Adrenal gland (tissue), 9 donors: ENCODE measurements at regions not wholly inside any gene's neighbourhood (a gene's known extent, or its start where the extent isn't known, plus 50 kb on each side); places are given as distances from the start of the nearest gene placed in this dataset.

Source experiments
- DNase-seq, 7 donors: peaks; one replicate each; pipeline ENCODE4 v3.0.0-alpha.2; 2019 to 2020
- H3K27ac ChIP-seq, 5 donors: fragments of 200-600 bp; sonication (generic) in 4 of 5; 1 replicate in 3 of 5; 2 replicates in 2 of 5; pipeline versions ENCODE4 v1.5.1 to v1.8.0; 2016 to 2020; ENCODE audit warnings: mild to moderate bottlenecking in 1 of 5
- H3K27me3 ChIP-seq: fragments of 200-600 bp; 2 replicates; pipeline ENCODE4 v1.8.0; 2021
- H3K36me3 ChIP-seq, 2 donors: fragments of 200-600 bp; replicated peaks in 1 of 2; 1 replicate in 1 of 2; 2 replicates in 1 of 2; pipeline versions ENCODE4 v1.5.1 to v1.8.0; 2018 to 2022
- H3K4me1 ChIP-seq, 2 donors: fragments of 200-600 bp; replicated peaks in 1 of 2; 1 replicate in 1 of 2; 2 replicates in 1 of 2; pipeline versions ENCODE4 v1.5.1 to v1.8.0; 2018 to 2021
- H3K4me3 ChIP-seq, 4 donors: fragments of 200-600 bp; sonication (generic) in 3 of 4; one replicate each; pipeline ENCODE4 v1.5.1; 2016 to 2018
- H3K9me3 ChIP-seq, 3 donors: fragments of 200-600 bp; sonication (generic) in 1 of 3; replicated peaks in 1 of 3; 1 replicate in 2 of 3; 2 replicates in 1 of 3; pipeline versions ENCODE4 v1.5.1 to v1.8.0; 2016 to 2021
- CTCF ChIP-seq, 6 experiments: fragments of 450-650 bp in 4 of 6; fragments of 200-600 bp in 2 of 6; sonication (generic) in 1 of 6; IDR thresholded peaks; 1 replicate in 5 of 6; 2 replicates in 1 of 6; pipeline versions ENCODE4 v1.5.1 to v1.8.0; 2016 to 2021; ENCODE audit warnings: antibody characterized with exemption in 6 of 6, mild to moderate bottlenecking in 2 of 6, moderate library complexity in 1 of 6
- POLR2A ChIP-seq, 2 donors: fragments of 450-650 bp; IDR thresholded peaks; one replicate each; pipeline ENCODE4 v1.6.1; 2017; ENCODE audit warnings: antibody characterized with exemption in 2 of 2, mild to moderate bottlenecking in 2 of 2, moderate library complexity in 1 of 2
- WGBS, 4 donors: extraction: QIAGEN DNeasy Blood & Tissue Kit in 2 of 4; methylation state at CpG; one replicate each; pipeline versions ENCODE4 v1.1.5 to v1.1.7; 2013 to 2017; 5-methylcytosine and 5-hydroxymethylcytosine counted together
- intact Hi-C, 2 donors: fragments of 100-400 bp; cut with DNase I; formaldehyde crosslinking; loops; one replicate each; pipeline versions ENCODE4 v1.14.1 to v1.15.0; 2022 to 2023
- donor health status: healthy with polysubstance abuse.
- donor health status: Bipolar disorder and iron deficiency.
- donor health status: DM: yes; HTN: yes; CAD: no.
- donor health status: DM: no; HTN: no; CAD: no.
- donor health status: DM: no; HTN: no; CAD: no.

DNA sequence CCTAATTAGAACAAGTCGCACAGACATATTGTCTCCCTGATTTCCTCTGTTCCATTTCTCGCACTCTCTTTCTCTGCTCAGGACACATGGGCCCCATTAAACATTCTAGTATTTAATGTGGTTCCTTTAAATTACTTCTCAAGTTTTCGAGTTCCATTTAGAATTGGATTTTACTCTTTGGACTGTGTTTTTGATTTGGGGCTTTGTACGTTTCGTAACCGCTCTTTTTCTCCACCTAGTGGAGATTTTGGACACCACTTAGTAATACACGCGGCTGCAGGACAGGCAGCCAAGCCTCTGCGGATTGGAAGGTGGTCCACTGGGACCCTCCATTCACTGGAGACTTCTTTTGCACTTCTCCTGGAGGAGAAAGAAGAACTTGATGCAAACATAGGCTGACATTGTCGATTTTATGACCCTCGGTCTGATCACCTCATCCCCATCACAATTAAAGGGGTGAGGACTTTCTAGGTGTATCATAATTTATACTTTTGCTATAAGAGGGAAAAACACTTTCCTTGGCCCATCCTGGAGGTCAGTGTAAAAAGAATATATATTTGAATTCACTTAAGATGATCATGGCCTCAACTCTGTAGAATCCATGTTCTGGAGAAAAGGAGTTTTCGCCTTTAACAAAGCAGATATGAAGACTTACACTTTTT lies 85.7 kb downstream of the NOG start:
- Histone ChIP-seq H3K27ac (no peak overlapping the region), H3K36me3 (no peaks in the 10 kb centered on the region), H3K9me3 (no peaks in the 10 kb centered on the region), H3K27me3 (peaks cover 55% of the 10 kb centered on the region), H3K4me1 (no peaks in the 10 kb centered on the region), H3K4me3 (peak overlapping the region in 1 of 4 donors; percentile 31)
- DNase-seq = no peak
- TF ChIP-seq CTCF (IDR thresholded peaks at IDR 0.05) = peak; percentile 38 to 55 (median 48)
- TF ChIP-seq POLR2A (IDR thresholded peaks at IDR 0.05) = no peak
- intact Hi-C loops = no loop called here
- 10 to 12% (median 11%) methylated on average over 12 of the region's 12 CpGs for WGBS, 4 donors

DNA sequence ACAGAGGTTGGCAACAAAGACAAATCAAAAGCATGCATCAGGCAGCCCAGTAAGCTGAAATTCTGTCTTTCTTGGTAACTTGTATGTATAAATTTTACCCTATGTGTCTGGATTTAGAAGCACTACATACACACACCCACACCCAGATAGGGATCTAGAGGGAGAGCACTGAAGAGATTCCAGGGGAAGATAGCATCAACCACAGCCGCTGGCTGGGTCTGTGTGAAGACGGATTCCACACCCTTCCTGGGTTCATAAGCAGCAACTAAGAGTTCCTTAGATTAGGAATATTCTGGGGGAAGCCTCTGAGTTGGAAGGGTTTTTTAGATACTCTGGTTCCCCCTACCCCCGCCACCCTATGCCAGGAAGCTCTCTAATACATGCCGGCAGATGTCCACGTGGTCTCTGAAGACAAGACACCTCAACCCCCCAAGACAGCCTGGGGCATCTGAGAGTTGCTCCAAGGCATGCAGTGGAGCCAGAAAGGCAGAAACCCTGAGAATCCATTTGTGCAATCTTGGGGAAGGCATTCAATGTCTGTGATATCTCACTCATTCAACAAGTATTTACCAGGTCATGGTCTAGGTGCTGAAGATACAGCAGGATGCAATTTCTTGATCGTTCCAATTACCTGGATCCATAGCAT lies 86.4 kb downstream of the NOG start:
- no peak for DNase-seq
- no peaks in the 10 kb centered on the region for H3K9me3 ChIP-seq
- no peak overlapping the region for H3K4me3 ChIP-seq
- intact Hi-C loops = no loop called here
- 42 to 60% (median 51%) methylated on average over 3 to 6 of the region's 6 CpGs for WGBS, 4 donors
- H3K27me3 ChIP-seq = peaks cover 55% of the 10 kb centered on the region
- no peaks in the 10 kb centered on the region for H3K36me3 ChIP-seq
- no peak overlapping the region for H3K27ac ChIP-seq
- TF ChIP-seq POLR2A (IDR thresholded peaks at IDR 0.05) (no peak), CTCF (IDR thresholded peaks at IDR 0.05) (no peak)
- no peaks in the 10 kb centered on the region for H3K4me1 ChIP-seq

GRCh38 chr17:56680676-56681075 lies 87.2 kb downstream of the NOG start:
- no peak for DNase-seq
- WGBS, 4 donors = 63 to 74% (median 68%) methylated on average over 3 of the region's 3 CpGs
- no peak for TF ChIP-seq CTCF (IDR thresholded peaks at IDR 0.05)
- TF ChIP-seq POLR2A (IDR thresholded peaks at IDR 0.05) = no peak
- H3K9me3 ChIP-seq = no peaks in the 10 kb centered on the region
- peaks cover 52% of the 10 kb centered on the region for H3K27me3 ChIP-seq
- no peak overlapping the region for H3K4me3 ChIP-seq
- H3K36me3 ChIP-seq = no peaks in the 10 kb centered on the region
- intact Hi-C loops = no loop called here
- no peaks in the 10 kb centered on the region for H3K4me1 ChIP-seq
- no peak overlapping the region for H3K27ac ChIP-seq

DNA sequence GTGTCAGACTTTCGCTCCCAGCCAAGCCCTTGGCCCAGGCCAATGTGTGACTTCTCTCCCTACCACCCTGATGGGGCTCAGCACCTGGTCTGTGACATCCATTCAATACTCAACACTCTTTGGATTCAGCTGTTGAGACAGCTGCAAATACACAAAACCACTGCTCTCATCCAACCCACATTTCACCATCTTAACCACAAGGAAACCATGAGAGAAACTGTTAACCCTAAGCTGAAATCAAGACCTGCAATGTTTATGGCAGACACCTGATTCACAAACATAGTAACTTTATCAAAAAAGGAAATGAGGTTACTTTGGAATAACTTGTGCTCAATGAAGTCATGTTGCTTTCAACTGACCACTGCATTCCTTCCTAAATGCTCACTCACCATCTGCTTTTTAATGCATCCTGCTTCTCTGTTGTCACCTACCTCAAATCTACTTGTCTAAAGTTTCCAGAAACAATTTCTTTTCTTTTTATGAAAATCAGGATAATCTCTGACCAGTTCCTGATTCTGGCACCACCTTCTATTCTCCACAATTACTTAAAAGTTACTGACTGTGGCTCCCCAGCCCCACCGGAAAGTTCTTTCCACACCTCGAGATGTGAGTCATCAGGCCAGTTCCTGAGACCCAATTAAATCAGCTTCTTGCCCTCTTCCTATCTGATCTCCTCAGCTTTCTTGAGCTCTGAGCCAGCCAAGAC lies 88.2 kb downstream of the NOG start:
- no peak for DNase-seq
- no peak for TF ChIP-seq POLR2A (IDR thresholded peaks at IDR 0.05)
- no peaks in the 10 kb centered on the region for H3K9me3 ChIP-seq
- intact Hi-C loops = no loop called here
- 50 to 68% (median 58%) methylated on average over 3 of the region's 3 CpGs for WGBS, 4 donors
- H3K4me1 ChIP-seq = no peaks in the 10 kb centered on the region
- H3K27ac ChIP-seq = no peak overlapping the region
- H3K4me3 ChIP-seq = no peak overlapping the region
- H3K36me3 ChIP-seq = no peaks in the 10 kb centered on the region
- H3K27me3 ChIP-seq = peaks cover 41% of the 10 kb centered on the region
